ENCODE measurements at regions not wholly inside any gene's neighbourhood (a gene's known extent, or its start where the extent isn't known, plus 50 kb on each side); places are given as distances from the start of the nearest gene placed in this dataset.

GRCh38 chr10:33722067-33722466 lies 387.6 kb upstream of the NRP1 start:
- Histone ChIP-seq H3K4me3 (ENCODE audit: low read depth, low read length) (no peak overlapping the region), H3K27me3 (ENCODE audit: control insufficient read depth, insufficient read depth, low read length) (no peaks in the 10 kb centered on the region), H3K9ac (ENCODE audit: low read length) (no peak overlapping the region), H3K36me3 (ENCODE audit: control insufficient read depth, insufficient read depth, low read length) (no peaks in the 10 kb centered on the region), H3K4me1 (ENCODE audit: control insufficient read depth, insufficient read depth, low read length) (peaks cover 10% of the 10 kb centered on the region; the same call in 1 of the 2 replicates), H3K9me3 (ENCODE audit: control insufficient read depth, insufficient read depth, low read depth, low read length) (peaks cover 20% of the 10 kb centered on the region), H3K27ac (ENCODE audit: low read depth, low read length) (no peak overlapping the region)

- no peak overlapping the region for H3K9ac ChIP-seq (ENCODE audit: low read length)
- H3K9me3 ChIP-seq (ENCODE audit: control insufficient read depth, insufficient read depth, low read depth, low read length): peaks cover 20% of the 10 kb centered on the region
- H3K27ac ChIP-seq (ENCODE audit: low read depth, low read length): no peak overlapping the region
- no peak overlapping the region for H3K4me3 ChIP-seq (ENCODE audit: low read depth, low read length)
- H3K36me3 ChIP-seq (ENCODE audit: control insufficient read depth, insufficient read depth, low read length): no peaks in the 10 kb centered on the region
- no peaks in the 10 kb centered on the region for H3K27me3 ChIP-seq (ENCODE audit: control insufficient read depth, insufficient read depth, low read length)
- peaks cover 10% of the 10 kb centered on the region; the same call in 1 of the 2 replicates for H3K4me1 ChIP-seq (ENCODE audit: control insufficient read depth, insufficient read depth, low read length)
Measured at GRCh38 chr10:33721509-33721908, 387.0 kb upstream of the NRP1 start.

- no peak overlapping the region for H3K4me3 ChIP-seq (ENCODE audit: low read depth, low read length)
- H3K27ac ChIP-seq (ENCODE audit: low read depth, low read length): no peak overlapping the region
- H3K36me3 ChIP-seq (ENCODE audit: control insufficient read depth, insufficient read depth, low read length): no peaks in the 10 kb centered on the region
- H3K9ac ChIP-seq (ENCODE audit: low read length): no peak overlapping the region
- peaks cover 10% of the 10 kb centered on the region; the same call in 1 of the 2 replicates for H3K4me1 ChIP-seq (ENCODE audit: control insufficient read depth, insufficient read depth, low read length)
- H3K27me3 ChIP-seq (ENCODE audit: control insufficient read depth, insufficient read depth, low read length): no peaks in the 10 kb centered on the region
- H3K9me3 ChIP-seq (ENCODE audit: control insufficient read depth, insufficient read depth, low read depth, low read length): peaks cover 20% of the 10 kb centered on the region
Measured at GRCh38 chr10:33720161-33720560, 385.7 kb upstream of the NRP1 start.

- peaks cover 10% of the 10 kb centered on the region; the same call in 1 of the 2 replicates for H3K4me1 ChIP-seq (ENCODE audit: control insufficient read depth, insufficient read depth, low read length)
- H3K27ac ChIP-seq (ENCODE audit: low read depth, low read length): no peak overlapping the region
Measured at GRCh38 chr10:33719005-33719703, 384.7 kb upstream of the NRP1 start.

GRCh38 chr10:33716501-33717267 lies 382.2 kb upstream of the NRP1 start:
- peaks cover 17% of the 10 kb centered on the region for H3K9me3 ChIP-seq (ENCODE audit: control insufficient read depth, insufficient read depth, low read depth, low read length)
- no peaks in the 10 kb centered on the region for H3K27me3 ChIP-seq (ENCODE audit: control insufficient read depth, insufficient read depth, low read length)
- H3K36me3 ChIP-seq (ENCODE audit: control insufficient read depth, insufficient read depth, low read length): no peaks in the 10 kb centered on the region
- no peak overlapping the region for H3K9ac ChIP-seq (ENCODE audit: low read length)
- H3K4me3 ChIP-seq (ENCODE audit: low read depth, low read length): no peak overlapping the region
- H3K4me1 ChIP-seq (ENCODE audit: control insufficient read depth, insufficient read depth, low read length): peaks cover 1% of the 10 kb centered on the region; the same call in 1 of the 2 replicates
- no peak overlapping the region for H3K27ac ChIP-seq (ENCODE audit: low read depth, low read length)

More at GRCh38 chr10:33719005-33719703, 384.7 kb upstream of the NRP1 start:
- H3K9ac ChIP-seq (ENCODE audit: low read length): no peak overlapping the region
- H3K4me3 ChIP-seq (ENCODE audit: low read depth, low read length): no peak overlapping the region
- H3K36me3 ChIP-seq (ENCODE audit: control insufficient read depth, insufficient read depth, low read length): no peaks in the 10 kb centered on the region
- H3K27me3 ChIP-seq (ENCODE audit: control insufficient read depth, insufficient read depth, low read length): no peaks in the 10 kb centered on the region
- H3K9me3 ChIP-seq (ENCODE audit: control insufficient read depth, insufficient read depth, low read depth, low read length): peaks cover 20% of the 10 kb centered on the region

GRCh38 chr10:33715303-33715975 lies 381.0 kb upstream of the NRP1 start:
- Histone ChIP-seq H3K4me1 (ENCODE audit: control insufficient read depth, insufficient read depth, low read length) (no peaks in the 10 kb centered on the region), H3K9me3 (ENCODE audit: control insufficient read depth, insufficient read depth, low read depth, low read length) (peaks cover 13% of the 10 kb centered on the region), H3K4me3 (ENCODE audit: low read depth, low read length) (no peak overlapping the region), H3K9ac (ENCODE audit: low read length) (no peak overlapping the region), H3K27ac (ENCODE audit: low read depth, low read length) (no peak overlapping the region), H3K36me3 (ENCODE audit: control insufficient read depth, insufficient read depth, low read length) (no peaks in the 10 kb centered on the region), H3K27me3 (ENCODE audit: control insufficient read depth, insufficient read depth, low read length) (no peaks in the 10 kb centered on the region)

- H3K27me3 ChIP-seq (ENCODE audit: control insufficient read depth, insufficient read depth, low read length): no peaks in the 10 kb centered on the region
- no peak overlapping the region for H3K27ac ChIP-seq (ENCODE audit: low read depth, low read length)
- no peaks in the 10 kb centered on the region for H3K9me3 ChIP-seq (ENCODE audit: control insufficient read depth, insufficient read depth, low read depth, low read length)
- H3K4me1 ChIP-seq (ENCODE audit: control insufficient read depth, insufficient read depth, low read length): no peaks in the 10 kb centered on the region
- H3K4me3 ChIP-seq (ENCODE audit: low read depth, low read length): no peak overlapping the region
- no peaks in the 10 kb centered on the region for H3K36me3 ChIP-seq (ENCODE audit: control insufficient read depth, insufficient read depth, low read length)
- no peak overlapping the region for H3K9ac ChIP-seq (ENCODE audit: low read length)
Measured at GRCh38 chr10:33712825-33713224, 378.4 kb upstream of the NRP1 start.

GRCh38 chr10:33710006-33710405 lies 375.5 kb upstream of the NRP1 start:
- Histone ChIP-seq H3K9ac (ENCODE audit: low read length) (no peak overlapping the region), H3K27ac (ENCODE audit: low read depth, low read length) (no peak overlapping the region), H3K4me1 (ENCODE audit: control insufficient read depth, insufficient read depth, low read length) (no peaks in the 10 kb centered on the region), H3K4me3 (ENCODE audit: low read depth, low read length) (no peak overlapping the region), H3K9me3 (ENCODE audit: control insufficient read depth, insufficient read depth, low read depth, low read length) (no peaks in the 10 kb centered on the region; the same call in 1 of the 2 replicates), H3K27me3 (ENCODE audit: control insufficient read depth, insufficient read depth, low read length) (no peaks in the 10 kb centered on the region), H3K36me3 (ENCODE audit: control insufficient read depth, insufficient read depth, low read length) (no peaks in the 10 kb centered on the region)

- H3K27me3 ChIP-seq (ENCODE audit: control insufficient read depth, insufficient read depth, low read length): no peaks in the 10 kb centered on the region
- H3K4me1 ChIP-seq (ENCODE audit: control insufficient read depth, insufficient read depth, low read length): no peaks in the 10 kb centered on the region
- no peak overlapping the region for H3K27ac ChIP-seq (ENCODE audit: low read depth, low read length)
- H3K9ac ChIP-seq (ENCODE audit: low read length): no peak overlapping the region
- no peak overlapping the region for H3K4me3 ChIP-seq (ENCODE audit: low read depth, low read length)
- H3K9me3 ChIP-seq (ENCODE audit: control insufficient read depth, insufficient read depth, low read depth, low read length): no peaks in the 10 kb centered on the region; the same call in 1 of the 2 replicates
- no peaks in the 10 kb centered on the region for H3K36me3 ChIP-seq (ENCODE audit: control insufficient read depth, insufficient read depth, low read length)
Measured at GRCh38 chr10:33709008-33709753, 374.7 kb upstream of the NRP1 start.

GRCh38 chr10:33708561-33708960 lies 374.1 kb upstream of the NRP1 start:
- H3K4me1 ChIP-seq (ENCODE audit: control insufficient read depth, insufficient read depth, low read length): 0 out of 2 replicates have a peak, but pooled peaks cover 5% of the 10 kb centered on the region
- H3K4me3 ChIP-seq (ENCODE audit: low read depth, low read length): no peak overlapping the region
- no peak overlapping the region for H3K9ac ChIP-seq (ENCODE audit: low read length)
- no peaks in the 10 kb centered on the region; the same call in 1 of the 2 replicates for H3K9me3 ChIP-seq (ENCODE audit: control insufficient read depth, insufficient read depth, low read depth, low read length)
- no peak overlapping the region for H3K27ac ChIP-seq (ENCODE audit: low read depth, low read length)
- H3K27me3 ChIP-seq (ENCODE audit: control insufficient read depth, insufficient read depth, low read length): no peaks in the 10 kb centered on the region
- H3K36me3 ChIP-seq (ENCODE audit: control insufficient read depth, insufficient read depth, low read length): no peaks in the 10 kb centered on the region
